ENCODE measurements at regions not wholly inside any gene's neighbourhood (a gene's known extent, or its start where the extent isn't known, plus 50 kb on each side); places are given as distances from the start of the nearest gene placed in this dataset.
"Not testable (repeated sequence)": the region's sequence is repeated elsewhere in the genome, so short reads cannot be mapped to it uniquely, and the experiment has no call there.

GRCh38 chr10:83736008-83736407, 403.3 kb upstream of the GHITM start:
- DNase-seq (ENCODE audit: low read depth in 2 of 2): no peak

GRCh38 chr10:83750604-83751003, 388.7 kb upstream of the GHITM start:
- DNase-seq (ENCODE audit: low read depth in 2 of 2): no peak

- DNase-seq (ENCODE audit: low read depth in 2 of 2): no peak
Observed at GRCh38 chr10:83753490-83753889, 385.8 kb upstream of the GHITM start.

DNA sequence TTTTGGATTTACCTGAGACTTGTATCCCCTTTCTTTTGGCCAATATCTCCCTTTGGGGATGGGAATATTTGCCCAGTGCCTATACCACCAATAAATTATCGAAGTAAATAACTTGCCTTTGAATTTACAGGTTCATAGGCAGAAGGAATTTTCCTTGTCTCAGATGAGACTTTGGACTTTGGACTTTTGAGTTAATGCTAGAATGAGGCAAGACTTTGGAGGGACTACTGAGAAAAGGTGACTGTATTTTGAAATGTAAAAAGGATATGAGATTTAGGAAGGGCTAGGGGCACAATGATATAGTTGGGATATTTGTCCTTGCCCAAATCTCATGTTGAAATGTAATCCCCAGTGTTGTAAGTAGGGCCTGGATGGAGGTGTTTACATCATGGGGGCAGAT, 384.5 kb upstream of the GHITM start:
- DNase-seq (ENCODE audit: low read depth in 2 of 2): no peak

GRCh38 chr10:83760142-83760541, 379.2 kb upstream of the GHITM start:
- DNase-seq (ENCODE audit: low read depth in 2 of 2): no peak

GRCh38 chr10:83764666-83765065, 374.6 kb upstream of the GHITM start:
- no peak for DNase-seq (ENCODE audit: low read depth in 2 of 2)

- no peak for DNase-seq (ENCODE audit: low read depth in 2 of 2)
Observed at GRCh38 chr10:83765731-83766130, 373.6 kb upstream of the GHITM start.

- DNase-seq (ENCODE audit: low read depth in 2 of 2): no peak
Observed at GRCh38 chr10:83769281-83769820, 370.0 kb upstream of the GHITM start.

GRCh38 chr10:83786701-83787100, 352.6 kb upstream of the GHITM start:
- DNase-seq (ENCODE audit: low read depth in 2 of 2): not testable (repeated sequence)

- DNase-seq (ENCODE audit: low read depth in 2 of 2): no peak
Observed at GRCh38 chr10:83801983-83802382, 337.3 kb upstream of the GHITM start.

- DNase-seq (ENCODE audit: low read depth in 2 of 2): no peak
Observed at GRCh38 chr10:83806717-83807116, 332.6 kb upstream of the GHITM start.

DNA sequence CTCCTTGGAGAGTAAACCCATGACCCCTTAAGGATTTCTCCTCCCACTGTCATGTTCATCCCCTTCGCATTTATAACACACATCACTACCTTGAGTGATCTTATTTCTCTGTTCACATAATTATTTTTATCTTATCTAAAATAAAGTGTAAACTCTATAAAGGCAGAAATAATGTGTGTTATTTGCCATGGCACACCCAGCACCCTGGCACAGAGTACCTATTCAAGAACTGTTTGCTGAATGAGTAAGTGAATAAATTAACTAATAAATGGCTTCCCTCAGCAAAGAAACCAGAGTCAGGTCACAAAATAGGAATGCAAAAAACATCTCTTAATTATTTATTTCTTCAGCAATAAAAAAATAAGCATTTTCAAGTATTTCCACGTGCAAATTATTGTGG, 330.3 kb upstream of the GHITM start:
- DNase-seq (ENCODE audit: low read depth in 2 of 2): no peak

DNA sequence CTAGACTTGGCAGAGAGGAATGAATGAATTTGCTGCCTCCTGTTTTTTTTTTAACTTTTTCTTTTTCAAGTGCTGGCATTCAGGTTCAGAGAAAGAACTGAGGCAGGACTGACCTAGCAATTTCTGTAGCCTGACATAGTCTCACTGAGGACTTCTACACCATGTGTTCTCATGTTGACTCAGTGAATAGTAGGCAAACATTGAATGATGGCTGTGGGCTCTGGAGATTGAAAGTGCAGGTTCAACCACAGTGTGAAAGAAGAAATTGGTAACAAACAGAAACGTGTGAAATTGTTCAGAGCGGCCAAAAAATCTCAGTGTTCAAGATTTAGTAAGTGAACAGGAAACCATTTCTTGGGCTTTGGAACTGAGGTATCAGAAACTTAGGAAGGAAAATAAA, 322.4 kb upstream of the GHITM start:
- DNase-seq (ENCODE audit: low read depth in 2 of 2): no peak

DNA sequence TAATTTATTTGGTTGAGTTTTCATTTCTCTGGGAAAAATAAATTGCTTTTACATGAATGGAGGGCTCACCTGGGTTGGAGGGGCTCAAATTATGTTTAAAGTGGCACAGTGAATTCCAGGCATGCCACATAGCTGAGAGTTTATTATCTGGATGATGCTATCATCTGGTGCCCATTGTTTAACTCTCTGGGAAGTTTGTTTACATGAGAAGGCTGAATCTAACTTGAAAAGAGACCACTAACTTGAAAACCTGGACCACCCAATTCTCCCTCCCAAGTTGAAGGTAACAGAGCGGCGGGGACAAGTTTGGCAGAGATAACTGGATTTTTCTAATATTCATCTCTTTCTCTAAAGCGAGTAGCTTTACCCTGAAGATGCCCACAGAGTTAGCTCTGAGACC, 321.5 kb upstream of the GHITM start:
- DNase-seq (ENCODE audit: low read depth in 2 of 2): no peak

- DNase-seq (ENCODE audit: low read depth in 2 of 2): no peak
Observed at GRCh38 chr10:83819609-83820008, 319.7 kb upstream of the GHITM start.

- peak in 1 of 2 donors; percentile 12 for DNase-seq (ENCODE audit: low read depth in 2 of 2)
Observed at GRCh38 chr10:83820033-83820432, 319.3 kb upstream of the GHITM start.

DNA sequence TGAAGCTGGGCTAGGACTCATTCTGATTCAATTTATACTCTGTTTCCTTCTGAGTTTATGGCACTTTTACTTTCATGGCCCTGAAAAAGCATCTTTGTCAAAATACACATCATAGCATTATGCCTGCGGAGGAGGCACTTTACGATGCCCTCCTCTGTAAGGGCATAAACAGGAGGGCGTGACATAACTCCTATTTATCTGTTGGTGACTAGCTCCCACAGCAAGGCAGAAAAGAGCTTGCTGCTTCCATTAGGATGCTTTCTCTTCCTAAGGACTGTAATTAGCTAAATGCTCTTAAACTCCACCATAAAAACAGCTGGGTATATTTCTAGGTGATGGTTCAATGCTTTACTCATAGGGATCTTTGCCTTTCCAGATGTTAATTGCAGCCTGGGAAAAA, 315.2 kb upstream of the GHITM start:
- DNase-seq (ENCODE audit: low read depth in 2 of 2): no peak

DNA sequence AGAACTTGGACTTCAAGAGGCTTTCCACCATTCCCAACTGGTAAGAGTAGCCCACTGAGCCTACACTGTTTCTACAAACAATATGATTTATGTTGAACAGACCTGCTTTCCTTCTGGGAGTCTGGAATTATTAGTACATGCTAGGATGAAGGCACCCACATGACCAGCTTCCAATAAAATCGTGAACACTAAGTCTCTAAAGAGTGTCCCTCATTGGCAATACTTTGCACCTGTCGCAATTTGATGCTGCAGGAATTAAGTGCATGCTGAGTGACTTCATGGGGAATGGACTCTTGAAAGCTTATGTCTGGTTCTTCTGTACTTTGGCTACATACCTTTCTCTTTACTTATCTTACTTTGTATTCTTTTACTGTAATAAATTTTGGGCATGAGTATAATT, 305.2 kb upstream of the GHITM start:
- DNase-seq (ENCODE audit: low read depth in 2 of 2): no peak

GRCh38 chr10:83835945-83836745, 303.2 kb upstream of the GHITM start:
- DNase-seq (ENCODE audit: low read depth in 2 of 2): no peak

- DNase-seq (ENCODE audit: low read depth in 2 of 2): no peak
Observed at GRCh38 chr10:83848677-83849076, 290.6 kb upstream of the GHITM start.

DNA sequence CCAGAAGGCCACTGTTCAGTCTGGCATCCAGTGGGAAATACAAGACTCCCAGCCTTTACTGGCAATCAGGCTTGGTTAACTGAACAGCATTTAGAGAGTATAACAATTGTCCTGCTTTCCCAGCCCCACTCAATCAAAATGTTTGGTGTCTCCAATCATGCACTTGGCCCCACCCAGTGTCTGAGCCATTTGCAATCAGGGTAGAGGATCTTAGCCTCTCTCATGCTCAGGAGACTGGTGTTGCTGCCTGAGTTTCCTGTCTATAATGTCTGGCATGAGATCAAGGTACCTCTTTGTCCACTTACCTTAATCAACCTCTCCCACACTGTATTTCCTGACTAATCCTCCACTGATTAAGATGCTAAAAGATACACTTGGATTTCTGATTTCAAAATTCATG, 290.2 kb upstream of the GHITM start:
- DNase-seq (ENCODE audit: low read depth in 2 of 2): no peak

GRCh38 chr10:83852146-83852545, 287.2 kb upstream of the GHITM start:
- no peak for DNase-seq (ENCODE audit: low read depth in 2 of 2)

DNA sequence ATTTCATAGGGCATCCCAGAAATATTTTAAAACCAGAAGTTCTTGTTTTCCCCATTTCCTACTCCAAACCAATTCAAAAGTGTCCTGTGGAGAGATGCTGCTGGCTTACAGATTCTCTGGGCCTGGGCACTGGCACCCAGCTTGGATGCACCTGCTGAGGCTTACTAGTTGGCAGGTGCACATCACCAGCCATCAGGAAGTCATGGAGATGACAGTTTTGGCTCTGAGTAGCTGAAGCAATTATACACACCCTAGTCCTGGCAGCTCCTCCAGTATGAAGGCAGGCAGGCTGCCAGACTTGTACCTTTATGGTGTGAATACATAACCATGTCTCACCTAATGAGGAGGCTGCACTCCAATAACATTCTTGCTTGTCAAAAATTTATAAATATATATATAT, 276.6 kb upstream of the GHITM start:
- no peak for DNase-seq (ENCODE audit: low read depth in 2 of 2)

Data from dermis microvascular lymphatic vessel endothelial cell (primary cell).